H9 (cell line): ENCODE measurements at regions not wholly inside any gene's neighbourhood (a gene's known extent, or its start where the extent isn't known, plus 50 kb on each side); places are given as distances from the start of the nearest gene placed in this dataset.
A peak's percentile ranks its signal among the peaks of the same experiment; 100 is the strongest.
"Not testable (repeated sequence)": the region's sequence is repeated elsewhere in the genome, so short reads cannot be mapped to it uniquely, and the experiment has no call there.

ENCODE experiments used
- DNase-seq: peaks from one replicate; pipeline ENCODE4 v3.0.0-alpha.2; 2017
- H2AFZ ChIP-seq: one replicate; pipeline ENCODE4 v1.6.1; 2013; ENCODE audit warnings: mild to moderate bottlenecking, low read length, control low read depth, moderate library complexity
- H2AK5ac ChIP-seq: 2 replicates; pipeline ENCODE4 v1.6.1; 2013; ENCODE audit warnings: low read length, control low read depth, mixed read lengths; ENCODE audit not compliant: insufficient read length
- H2BK120ac ChIP-seq: one replicate; pipeline ENCODE4 v1.6.1; 2013; ENCODE audit warnings: low read depth, mild to moderate bottlenecking, low read length, control low read depth, inconsistent platforms; ENCODE audit not compliant: poor library complexity, severe bottlenecking
- H2BK12ac ChIP-seq: 2 replicates; pipeline ENCODE4 v1.6.1; 2013; ENCODE audit warnings: low read length, control low read depth, mixed read lengths, low read depth; ENCODE audit not compliant: insufficient read length
- H2BK15ac ChIP-seq: 2 replicates; pipeline ENCODE4 v1.6.1; 2013; ENCODE audit warnings: low read depth, low read length, control low read depth
- H2BK20ac ChIP-seq: one replicate; pipeline ENCODE4 v1.6.1; 2013; ENCODE audit warnings: low read depth, mild to moderate bottlenecking, low read length, control low read depth, inconsistent platforms; ENCODE audit not compliant: poor library complexity, severe bottlenecking
- H2BK5ac ChIP-seq: 2 replicates; pipeline ENCODE4 v1.6.1; 2013; ENCODE audit warnings: low read length, control low read depth, mixed read lengths; ENCODE audit not compliant: insufficient read length
- H3K14ac ChIP-seq: 2 replicates; pipeline ENCODE4 v1.6.1; 2013; ENCODE audit warnings: low read length, control low read depth; ENCODE audit not compliant: insufficient read depth
- H3K18ac ChIP-seq: 2 replicates; pipeline ENCODE4 v1.6.1; 2013; ENCODE audit warnings: low read depth, mild to moderate bottlenecking, mixed read lengths, low read length, control low read depth; ENCODE audit not compliant: insufficient read length
- H3K23ac ChIP-seq: 2 replicates; pipeline ENCODE4 v1.6.1; 2013; ENCODE audit warnings: low read length, control low read depth, mixed read lengths, low read depth; ENCODE audit not compliant: insufficient read length
- H3K23me2 ChIP-seq: 2 replicates; pipeline ENCODE4 v1.6.1; 2013; ENCODE audit warnings: low read depth, mild to moderate bottlenecking, mixed read lengths, low read length, control low read depth; ENCODE audit not compliant: insufficient read length, poor library complexity, severe bottlenecking
- H3K27ac ChIP-seq: 2 replicates; pipeline ENCODE4 v1.5.1; 2013; ENCODE audit warnings: low read length, control low read depth, mixed read lengths, low read depth; ENCODE audit not compliant: insufficient read length
- H3K27me3 ChIP-seq: 2 replicates; pipeline ENCODE4 v1.6.1; 2013; ENCODE audit warnings: low read length, control low read depth, inconsistent platforms; ENCODE audit not compliant: insufficient read depth
- H3K4ac ChIP-seq: 2 replicates; pipeline ENCODE4 v1.6.1; 2013; ENCODE audit warnings: low read depth, mild to moderate bottlenecking, control low read depth, inconsistent platforms, low read length, moderate library complexity
- H3K4me1 ChIP-seq: 2 replicates; pipeline ENCODE4 v1.6.1; 2013; ENCODE audit warnings: low read length, control low read depth, inconsistent platforms; ENCODE audit not compliant: insufficient read depth
- H3K4me2 ChIP-seq: 2 replicates; pipeline ENCODE4 v1.6.1; 2013; ENCODE audit warnings: low read length, control low read depth, mixed read lengths; ENCODE audit not compliant: insufficient read length, insufficient read depth
- H3K56ac ChIP-seq: 2 replicates; pipeline ENCODE4 v1.6.1; 2013; ENCODE audit warnings: low read depth, mild to moderate bottlenecking, mixed read lengths, low read length, control low read depth; ENCODE audit not compliant: insufficient read length
- H3K79me1 ChIP-seq: 2 replicates; pipeline ENCODE4 v1.6.1; 2013; ENCODE audit warnings: low read depth, mild to moderate bottlenecking, moderate library complexity, low read length, control low read depth, inconsistent platforms; ENCODE audit not compliant: insufficient read depth, poor library complexity, severe bottlenecking
- H3K79me2 ChIP-seq: 2 replicates; pipeline ENCODE4 v1.6.1; 2013; ENCODE audit warnings: low read length, control low read depth, inconsistent platforms; ENCODE audit not compliant: insufficient read depth
- H3K9ac ChIP-seq: 2 replicates; pipeline ENCODE4 v1.6.1; 2013; ENCODE audit warnings: low read length, control low read depth, mixed read lengths; ENCODE audit not compliant: insufficient read length; ENCODE audit errors: extremely low read depth
- H3K9me3 ChIP-seq: one replicate; pipeline ENCODE4 v1.6.1; 2013; ENCODE audit warnings: low read depth, low read length, inconsistent platforms; ENCODE audit not compliant: control insufficient read depth
- H3T11ph ChIP-seq: one replicate; pipeline ENCODE4 v1.6.1; 2013; ENCODE audit warnings: mild to moderate bottlenecking, low read length, control low read depth, inconsistent platforms
- H4K20me1 ChIP-seq: one replicate; pipeline ENCODE4 v1.6.1; 2013; ENCODE audit not compliant: control insufficient read depth, insufficient read length, insufficient read depth
- H4K5ac ChIP-seq: 2 replicates; pipeline ENCODE4 v1.6.1; 2013; ENCODE audit warnings: low read depth, mild to moderate bottlenecking, mixed read lengths, low read length, control low read depth; ENCODE audit not compliant: insufficient read length
- H4K8ac ChIP-seq: replicated peaks from 2 replicates; pipeline ENCODE4 v1.6.1; 2013; ENCODE audit warnings: low read length, control low read depth, mixed read lengths, low read depth; ENCODE audit not compliant: insufficient read length
- H4K91ac ChIP-seq: 2 replicates; pipeline ENCODE4 v1.6.1; 2013; ENCODE audit warnings: low read depth, mild to moderate bottlenecking, moderate library complexity, mixed read lengths, low read length, control low read depth; ENCODE audit not compliant: insufficient read length
- H3K27ac Mint-ChIP-seq, 3 experiments: 2 replicates in 2 of 3; 3 replicates in 1 of 3; pipeline ENCODE4 v1.8.0; 2020 to 2021; ENCODE audit warnings: mixed read lengths in 3 of 3, mild to moderate bottlenecking in 1 of 3, moderate library complexity in 1 of 3
- H3K27me3 Mint-ChIP-seq: 2 replicates; pipeline ENCODE4 v1.8.0; 2021; ENCODE audit warnings: low read depth, mild to moderate bottlenecking, moderate library complexity, mixed read lengths
- H3K36me3 Mint-ChIP-seq, 3 experiments: 2 replicates in 2 of 3; 3 replicates in 1 of 3; pipeline ENCODE4 v1.8.0; 2020 to 2021; ENCODE audit warnings: low read depth in 3 of 3, mixed read lengths in 3 of 3; ENCODE audit not compliant: insufficient read depth in 1 of 3
- H3K4me1 Mint-ChIP-seq, 2 experiments: 2 replicates each; pipeline ENCODE4 v1.8.0; 2020; ENCODE audit warnings: mixed read lengths in 2 of 2
- H3K4me3 Mint-ChIP-seq, 2 experiments: 2 replicates in 1 of 2; 3 replicates in 1 of 2; pipeline ENCODE4 v1.8.0; 2020 to 2021; ENCODE audit warnings: mild to moderate bottlenecking in 2 of 2, mixed read lengths in 2 of 2, moderate library complexity in 1 of 2
- H3K9me3 Mint-ChIP-seq, 2 experiments: 2 replicates in 1 of 2; 3 replicates in 1 of 2; pipeline ENCODE4 v1.8.0; 2020; ENCODE audit warnings: mild to moderate bottlenecking in 2 of 2, mixed read lengths in 2 of 2, moderate library complexity in 1 of 2
- WGBS: extraction: QIAGEN DNeasy Blood & Tissue Kit; methylation state at CpG from one replicate; pipeline ENCODE4 v1.1.7; 2013; ENCODE audit warnings: missing lambda C conversion rate, low lambda C conversion rate, mixed read lengths; ENCODE audit not compliant: insufficient read length; ENCODE audit errors: extremely low coverage; 5-methylcytosine and 5-hydroxymethylcytosine counted together
- TF ChIP-seq, protein P1 (sequence below): fragments of 200-600 bp; sonication (generic); conservative IDR thresholded peaks from 3 replicates; pipeline ENCODE4 v1.8.0; 2021; ENCODE audit warnings: antibody characterized with exemption, mild to moderate bottlenecking

DNA sequence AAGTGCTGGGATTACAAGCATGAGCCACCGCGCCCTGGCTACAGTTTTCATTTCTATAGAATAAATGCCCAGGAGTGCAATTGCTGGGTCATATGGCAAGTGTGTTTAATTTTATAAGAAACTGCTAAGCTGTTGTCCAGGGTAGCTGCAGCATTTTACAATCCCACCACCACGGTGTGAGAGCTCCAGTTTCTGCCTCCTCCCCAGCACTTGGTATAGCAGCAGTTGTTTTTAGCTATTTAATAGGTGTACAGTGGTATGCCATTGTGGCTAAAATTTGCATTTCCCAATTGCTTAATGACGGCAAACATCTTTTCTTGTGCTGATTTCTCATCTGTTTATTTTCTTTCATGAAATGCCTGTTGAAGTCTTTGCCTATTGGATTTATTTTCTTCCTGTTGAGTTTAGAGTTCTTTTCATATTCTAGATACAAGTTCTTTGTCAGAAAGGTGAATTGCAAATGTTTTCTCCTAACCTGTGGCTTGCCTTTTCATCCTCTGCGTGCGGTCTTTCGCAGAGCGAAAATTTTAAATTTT, 100.3 kb downstream of the NDFIP1 start:
- no peaks in the 10 kb centered on the region for H3K27me3 Mint-ChIP-seq
- H3K36me3 Mint-ChIP-seq = no peaks in the 10 kb centered on the region
- no peak overlapping the region for H3K4me3 Mint-ChIP-seq
- Histone ChIP-seq H3K4me1 (peaks cover 2% of the 10 kb centered on the region; the same call in 1 of the 2 replicates), H3K79me1 (no peaks in the 10 kb centered on the region), H2BK20ac (no peak overlapping the region), H3K56ac (no peak overlapping the region), H2BK15ac (no peak overlapping the region), H3K27ac (peak overlapping the region; percentile 12), H3K14ac (no peak overlapping the region), H3K23me2 (no peaks in the 10 kb centered on the region), H4K8ac (no peak overlapping the region), H3K4ac (no peak overlapping the region), H3K18ac (no peak overlapping the region), H3T11ph (no peak overlapping the region), H2AK5ac (no peak overlapping the region), H2BK120ac (no peak overlapping the region), H3K79me2 (no peaks in the 10 kb centered on the region), H4K20me1 (no peaks in the 10 kb centered on the region), H2AFZ (no peak overlapping the region), H3K27me3 (no peaks in the 10 kb centered on the region), H2BK5ac (no peak overlapping the region), H3K4me2 (no peak overlapping the region), H4K5ac (no peak overlapping the region), H2BK12ac (no peak overlapping the region), H3K9me3 (no peaks in the 10 kb centered on the region), H3K23ac (no peak overlapping the region), H4K91ac (no peak overlapping the region), H3K9ac (no peak overlapping the region)
- peaks cover 37 to 40% of the 10 kb centered on the region in 2 experiments for H3K4me1 Mint-ChIP-seq
- TF ChIP-seq, protein P1, sequence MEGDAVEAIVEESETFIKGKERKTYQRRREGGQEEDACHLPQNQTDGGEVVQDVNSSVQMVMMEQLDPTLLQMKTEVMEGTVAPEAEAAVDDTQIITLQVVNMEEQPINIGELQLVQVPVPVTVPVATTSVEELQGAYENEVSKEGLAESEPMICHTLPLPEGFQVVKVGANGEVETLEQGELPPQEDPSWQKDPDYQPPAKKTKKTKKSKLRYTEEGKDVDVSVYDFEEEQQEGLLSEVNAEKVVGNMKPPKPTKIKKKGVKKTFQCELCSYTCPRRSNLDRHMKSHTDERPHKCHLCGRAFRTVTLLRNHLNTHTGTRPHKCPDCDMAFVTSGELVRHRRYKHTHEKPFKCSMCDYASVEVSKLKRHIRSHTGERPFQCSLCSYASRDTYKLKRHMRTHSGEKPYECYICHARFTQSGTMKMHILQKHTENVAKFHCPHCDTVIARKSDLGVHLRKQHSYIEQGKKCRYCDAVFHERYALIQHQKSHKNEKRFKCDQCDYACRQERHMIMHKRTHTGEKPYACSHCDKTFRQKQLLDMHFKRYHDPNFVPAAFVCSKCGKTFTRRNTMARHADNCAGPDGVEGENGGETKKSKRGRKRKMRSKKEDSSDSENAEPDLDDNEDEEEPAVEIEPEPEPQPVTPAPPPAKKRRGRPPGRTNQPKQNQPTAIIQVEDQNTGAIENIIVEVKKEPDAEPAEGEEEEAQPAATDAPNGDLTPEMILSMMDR = no peak
- peak overlapping the region; percentile 30 to 97 (median 92); a peak in 6 of 7 replicates for H3K27ac Mint-ChIP-seq
- H3K9me3 Mint-ChIP-seq = no peaks in the 10 kb centered on the region
- DNase-seq = no peak
- no CpG with 5 or more reads among the region's 8 CpGs for WGBS

DNA sequence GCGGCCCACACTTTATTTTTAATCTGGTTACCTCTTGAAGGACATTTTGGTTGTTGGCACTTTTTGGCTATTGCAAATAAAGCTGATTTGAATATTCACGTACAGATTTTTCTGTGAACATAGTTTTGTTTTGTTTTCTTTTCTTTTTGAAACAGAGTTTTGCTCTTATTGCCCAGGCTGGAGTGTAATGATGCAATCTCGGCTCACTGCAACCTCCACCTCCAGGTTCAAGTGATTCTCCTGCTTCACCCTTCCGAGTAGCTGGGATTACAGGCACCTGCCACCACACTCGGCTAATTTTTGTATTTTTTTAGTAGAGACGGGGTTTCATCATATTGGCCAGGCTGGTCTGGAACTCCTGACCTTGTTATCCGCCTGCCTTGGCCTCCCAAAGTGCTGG, 99.7 kb downstream of the NDFIP1 start:
- not testable (repeated sequence) for H4K8ac ChIP-seq, H3K14ac ChIP-seq, H3K4me1 ChIP-seq, H3K79me1 ChIP-seq, H3K9ac ChIP-seq, H3K27ac ChIP-seq, H2BK15ac ChIP-seq, H3K36me3 Mint-ChIP-seq, DNase-seq, H3K9me3 Mint-ChIP-seq, H2BK12ac ChIP-seq, H2AFZ ChIP-seq, H3K23me2 ChIP-seq, H4K91ac ChIP-seq, H2BK120ac ChIP-seq, H3T11ph ChIP-seq, H3K79me2 ChIP-seq, H3K4me2 ChIP-seq, H3K4ac ChIP-seq, H3K9me3 ChIP-seq, H2BK5ac ChIP-seq, H3K23ac ChIP-seq, H4K20me1 ChIP-seq, H4K5ac ChIP-seq, H2AK5ac ChIP-seq, H2BK20ac ChIP-seq, H3K27me3 Mint-ChIP-seq, H3K56ac ChIP-seq, H3K27me3 ChIP-seq, H3K18ac ChIP-seq
- H3K4me1 Mint-ChIP-seq = peaks cover 39 to 42% of the 10 kb centered on the region in 2 experiments
- no CpG with 5 or more reads among the region's 7 CpGs for WGBS
- peak overlapping the region; percentile 73 to 97 (median 84) for H3K27ac Mint-ChIP-seq
- H3K4me3 Mint-ChIP-seq = 0 out of 5 replicates have a peak overlapping the region, but pooled peaks of 1 of the 2 experiments have one; percentile 32
